Adipocyte (in vitro differentiated cells): ENCODE measurements at regions not wholly inside any gene's neighbourhood (a gene's known extent, or its start where the extent isn't known, plus 50 kb on each side); places are given as distances from the start of the nearest gene placed in this dataset.

Experiments used
- DNase-seq: peaks from one replicate; pipeline ENCODE4 v3.0.0-alpha.2; 2015; ENCODE audit warnings: low read depth
- H3K27me3 ChIP-seq: replicated peaks from 2 replicates; pipeline ENCODE4 v1.7.0; 2013; ENCODE audit warnings: mild to moderate bottlenecking, low read length, moderate library complexity; ENCODE audit not compliant: control insufficient read depth, insufficient read depth
- H3K36me3 ChIP-seq: 2 replicates; pipeline ENCODE4 v1.7.0; 2013; ENCODE audit warnings: low read length, mild to moderate bottlenecking, moderate library complexity; ENCODE audit not compliant: control insufficient read depth, insufficient read depth, severe bottlenecking
- H3K4me1 ChIP-seq: 2 replicates; pipeline ENCODE4 v1.7.0; 2013; ENCODE audit warnings: mild to moderate bottlenecking, low read length, moderate library complexity; ENCODE audit not compliant: control insufficient read depth, insufficient read depth
- H3K4me3 ChIP-seq: 2 replicates; pipeline ENCODE4 v1.7.0; 2013; ENCODE audit warnings: mild to moderate bottlenecking, low read length, moderate library complexity
- H3K9ac ChIP-seq: 2 replicates; pipeline ENCODE4 v1.7.0; 2013; ENCODE audit warnings: mild to moderate bottlenecking, low read length, moderate library complexity
- H3K9me3 ChIP-seq: 2 replicates; pipeline ENCODE4 v1.7.0; 2013; ENCODE audit warnings: mild to moderate bottlenecking, low read length, moderate library complexity; ENCODE audit not compliant: control insufficient read depth

DNA sequence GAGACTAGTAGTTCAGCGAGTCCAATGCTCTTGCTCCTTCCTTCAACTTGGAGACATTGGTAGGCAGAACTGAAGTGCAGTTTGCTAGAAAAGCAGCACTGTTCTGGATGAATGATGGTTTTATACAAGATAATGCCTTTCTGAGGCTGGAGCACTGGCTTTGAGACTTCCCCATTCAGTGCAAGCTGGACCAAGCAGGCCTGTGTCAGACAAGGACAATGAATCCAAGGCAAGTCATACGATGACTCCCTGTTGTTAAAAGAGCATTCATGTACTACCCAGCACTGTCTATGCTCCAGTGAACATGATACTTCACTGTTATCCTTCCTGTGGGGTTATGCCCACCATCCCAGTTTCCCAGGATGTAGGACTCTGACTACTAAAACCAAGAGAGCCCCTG, 242.3 kb upstream of the RAG2 start:
- no peaks in the 10 kb centered on the region for H3K27me3 ChIP-seq
- H3K36me3 ChIP-seq = no peaks in the 10 kb centered on the region

GRCh38 chr11:36837831-36838437, 239.9 kb upstream of the RAG2 start:
- Histone ChIP-seq H3K9ac (no peak overlapping the region), H3K27me3 (no peaks in the 10 kb centered on the region), H3K4me3 (no peak overlapping the region), H3K9me3 (no peaks in the 10 kb centered on the region), H3K4me1 (no peaks in the 10 kb centered on the region), H3K36me3 (no peaks in the 10 kb centered on the region)
- DNase-seq = no peak

More for the DNA sequence above, 242.3 kb upstream of the RAG2 start:
- no peak for DNase-seq
- no peaks in the 10 kb centered on the region for H3K4me1 ChIP-seq
- no peak overlapping the region for H3K9ac ChIP-seq
- no peak overlapping the region for H3K4me3 ChIP-seq
- no peaks in the 10 kb centered on the region for H3K9me3 ChIP-seq

DNA sequence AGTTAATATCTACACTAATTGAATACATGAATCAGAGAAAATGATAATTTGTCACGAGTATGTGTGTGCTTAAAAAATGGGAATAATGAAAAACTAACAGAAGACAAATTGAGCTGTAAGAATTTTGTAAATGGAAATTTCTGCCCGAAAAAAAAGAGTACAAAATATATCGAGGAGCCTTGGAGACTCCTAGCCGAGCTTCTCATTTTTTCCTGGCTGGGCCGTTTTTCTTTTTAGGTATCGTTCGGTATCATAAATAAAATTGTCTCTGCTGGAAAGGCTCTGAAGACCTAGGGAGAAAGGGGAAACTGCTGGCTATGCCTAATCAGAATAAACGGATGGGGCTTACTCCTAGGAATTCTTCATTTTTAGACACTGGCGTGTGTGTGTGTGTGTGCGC, 227.2 kb upstream of the RAG2 start:
- Histone ChIP-seq H3K4me1 (no peaks in the 10 kb centered on the region), H3K9ac (no peak overlapping the region), H3K27me3 (peaks cover 6% of the 10 kb centered on the region), H3K9me3 (no peaks in the 10 kb centered on the region), H3K36me3 (no peaks in the 10 kb centered on the region), H3K4me3 (no peak overlapping the region)
- DNase-seq = no peak

GRCh38 chr11:36824349-36824748, 226.3 kb upstream of the RAG2 start:
- Histone ChIP-seq H3K36me3 (no peaks in the 10 kb centered on the region), H3K4me3 (no peak overlapping the region), H3K4me1 (no peaks in the 10 kb centered on the region), H3K9ac (no peak overlapping the region), H3K27me3 (no peaks in the 10 kb centered on the region), H3K9me3 (no peaks in the 10 kb centered on the region)
- no peak for DNase-seq

DNA sequence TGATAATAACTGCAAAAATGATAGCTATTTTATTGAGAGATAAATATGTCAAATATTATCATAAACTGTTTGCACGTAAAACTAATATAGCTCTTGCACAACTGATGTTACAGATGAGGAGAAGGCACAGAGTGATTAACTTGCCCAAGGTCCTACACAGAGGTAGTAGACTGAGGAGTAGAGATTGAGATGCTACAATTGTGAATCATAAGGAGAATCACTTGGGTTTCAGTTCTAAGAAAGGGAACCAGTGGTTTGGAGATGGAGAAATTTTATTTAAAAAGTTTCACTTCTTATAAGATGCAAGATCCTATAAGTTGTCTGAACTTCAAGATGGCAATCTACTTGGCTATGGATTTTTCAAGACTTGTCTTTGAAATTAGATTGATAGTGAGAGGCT, 224.8 kb upstream of the RAG2 start:
- Histone ChIP-seq H3K4me1 (peaks cover 4% of the 10 kb centered on the region), H3K9ac (no peak overlapping the region), H3K36me3 (no peaks in the 10 kb centered on the region), H3K9me3 (no peaks in the 10 kb centered on the region), H3K27me3 (no peaks in the 10 kb centered on the region), H3K4me3 (no peak overlapping the region)
- DNase-seq = no peak

- H3K9ac ChIP-seq = no peak overlapping the region
- no peak overlapping the region for H3K4me3 ChIP-seq
- no peaks in the 10 kb centered on the region for H3K9me3 ChIP-seq
- H3K27me3 ChIP-seq = no peaks in the 10 kb centered on the region
- peaks cover 13% of the 10 kb centered on the region for H3K4me1 ChIP-seq
- DNase-seq = no peak
- H3K36me3 ChIP-seq = no peaks in the 10 kb centered on the region
These were observed 220.4 kb upstream of the RAG2 start for GRCh38 chr11:36818410-36818809.

DNA sequence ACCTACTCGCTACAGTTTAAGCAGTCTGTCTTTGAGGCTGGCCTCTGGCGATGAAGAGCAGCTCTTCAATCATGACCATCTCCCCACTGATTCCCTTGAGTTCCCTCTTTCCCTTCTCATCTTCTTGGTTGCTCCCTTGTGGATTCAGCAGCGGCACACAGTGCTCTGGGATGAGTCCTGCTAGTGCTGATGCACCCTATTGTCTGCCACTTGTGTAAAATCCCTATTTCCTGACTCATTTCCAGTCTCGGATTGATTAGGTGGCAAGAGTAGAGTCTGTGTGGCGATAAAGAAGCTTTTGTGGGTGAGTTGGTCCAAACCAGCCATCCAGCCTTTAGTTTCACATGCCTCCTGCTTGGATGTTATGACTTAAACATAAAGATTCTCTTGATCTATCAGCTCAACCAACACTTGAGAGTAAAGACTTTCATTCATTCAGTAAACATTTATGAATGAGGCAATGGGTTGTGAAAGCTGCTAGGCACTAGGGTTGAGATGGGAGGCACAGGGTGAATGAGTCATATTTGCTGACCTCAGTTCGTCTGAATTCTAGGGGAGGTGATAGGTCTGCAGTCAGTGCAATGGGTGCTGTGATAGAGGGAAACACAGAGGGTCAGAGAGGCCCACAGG, 219.4 kb upstream of the RAG2 start:
- Histone ChIP-seq H3K9me3 (no peaks in the 10 kb centered on the region), H3K27me3 (no peaks in the 10 kb centered on the region), H3K4me1 (peaks cover 13% of the 10 kb centered on the region), H3K9ac (no peak overlapping the region), H3K36me3 (no peaks in the 10 kb centered on the region), H3K4me3 (no peak overlapping the region)
- DNase-seq = no peak

- H3K36me3 ChIP-seq = no peaks in the 10 kb centered on the region
- H3K9ac ChIP-seq = no peak overlapping the region
- no peaks in the 10 kb centered on the region for H3K27me3 ChIP-seq
- no peak overlapping the region for H3K4me3 ChIP-seq
- no peak for DNase-seq
- no peaks in the 10 kb centered on the region for H3K9me3 ChIP-seq
- no peaks in the 10 kb centered on the region for H3K4me1 ChIP-seq
These were observed 211.3 kb upstream of the RAG2 start for GRCh38 chr11:36809303-36809702.

- Histone ChIP-seq H3K36me3 (no peaks in the 10 kb centered on the region), H3K9ac (no peak overlapping the region), H3K4me3 (no peak overlapping the region), H3K4me1 (no peaks in the 10 kb centered on the region), H3K27me3 (no peaks in the 10 kb centered on the region), H3K9me3 (no peaks in the 10 kb centered on the region)
- DNase-seq = no peak
These were observed 209.8 kb upstream of the RAG2 start for GRCh38 chr11:36807871-36808270.

DNA sequence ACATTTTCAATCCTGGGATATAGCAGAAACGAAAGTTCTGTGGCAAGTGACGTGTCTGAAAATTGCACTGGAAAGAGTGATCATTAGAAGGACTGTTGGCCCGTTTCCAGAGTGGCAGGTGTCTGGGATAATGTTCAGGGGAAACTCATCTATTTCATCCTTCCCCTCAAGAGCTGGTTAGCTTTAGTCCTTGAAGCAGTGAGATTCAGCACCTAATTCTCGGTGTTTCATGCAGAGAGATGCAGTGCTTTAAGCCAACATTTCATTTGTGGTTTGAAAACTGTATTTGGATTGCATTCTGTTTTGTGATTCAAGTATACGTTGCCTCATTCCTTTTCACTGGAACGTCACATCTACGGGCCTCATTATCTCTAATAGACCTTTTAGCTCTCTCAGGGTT, 205.0 kb upstream of the RAG2 start:
- Histone ChIP-seq H3K9ac (no peak overlapping the region), H3K27me3 (no peaks in the 10 kb centered on the region)

GRCh38 chr11:36792996-36793914, 195.2 kb upstream of the RAG2 start:
- peak; percentile 2 for DNase-seq
- Histone ChIP-seq H3K9ac (no peak overlapping the region), H3K9me3 (no peaks in the 10 kb centered on the region), H3K27me3 (no peaks in the 10 kb centered on the region), H3K4me3 (peak overlapping the region; percentile 12), H3K4me1 (peaks cover 15% of the 10 kb centered on the region), H3K36me3 (no peaks in the 10 kb centered on the region)

More for the DNA sequence above, 205.0 kb upstream of the RAG2 start:
- DNase-seq = no peak
- Histone ChIP-seq H3K4me3 (no peak overlapping the region), H3K4me1 (no peaks in the 10 kb centered on the region), H3K9me3 (no peaks in the 10 kb centered on the region), H3K36me3 (no peaks in the 10 kb centered on the region)
